ENCODE measurements at regions not wholly inside any gene's neighbourhood (a gene's known extent, or its start where the extent isn't known, plus 50 kb on each side); places are given as distances from the start of the nearest gene placed in this dataset.

DNA sequence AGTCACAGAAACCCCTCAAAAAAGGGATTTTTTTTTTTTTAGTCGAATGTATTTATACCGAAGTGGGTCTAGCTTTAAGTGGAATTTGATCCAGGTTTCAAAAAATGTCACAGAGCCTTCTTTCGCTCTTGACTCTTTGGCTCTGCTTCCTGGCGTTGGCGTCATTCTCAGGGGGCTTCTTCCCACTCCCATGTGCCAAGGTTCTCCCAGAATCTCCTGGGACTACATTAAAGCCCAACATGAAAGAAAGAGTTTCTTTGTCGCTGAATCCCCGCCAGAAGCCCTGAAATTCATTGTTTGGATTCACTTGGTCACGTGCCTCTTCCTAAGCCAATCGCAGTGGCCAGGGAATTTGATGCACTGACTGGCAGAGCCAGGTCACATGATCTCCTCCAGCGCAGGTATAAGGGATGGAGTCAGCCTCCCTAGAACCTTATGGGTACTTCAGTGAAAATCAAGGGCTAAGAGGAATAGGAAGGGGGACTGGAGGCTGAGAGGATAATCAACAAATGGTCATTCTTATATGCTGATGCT, 101.2 kb downstream of the RPS24 start:
- TF ChIP-seq EGR1 (IDR thresholded peaks at IDR 0.05): no peak
- TF ChIP-seq, protein P1, sequence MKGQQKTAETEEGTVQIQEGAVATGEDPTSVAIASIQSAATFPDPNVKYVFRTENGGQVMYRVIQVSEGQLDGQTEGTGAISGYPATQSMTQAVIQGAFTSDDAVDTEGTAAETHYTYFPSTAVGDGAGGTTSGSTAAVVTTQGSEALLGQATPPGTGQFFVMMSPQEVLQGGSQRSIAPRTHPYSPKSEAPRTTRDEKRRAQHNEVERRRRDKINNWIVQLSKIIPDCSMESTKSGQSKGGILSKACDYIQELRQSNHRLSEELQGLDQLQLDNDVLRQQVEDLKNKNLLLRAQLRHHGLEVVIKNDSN (IDR thresholded peaks at IDR 0.05): peak; percentile 89

GRCh38 chr10:78137147-78137546, 103.5 kb downstream of the RPS24 start:
- TF ChIP-seq YY1 (IDR thresholded peaks at IDR 0.05; ENCODE audit: low read depth) (no peak), CREB1 (IDR thresholded peaks at IDR 0.05; ENCODE audit: low read depth) (no peak), EP300 (IDR thresholded peaks at IDR 0.05; ENCODE audit: borderline replicate concordance) (no peak), REST (IDR thresholded peaks at IDR 0.05; ENCODE audit: low read depth) (no peak), TAF1 (IDR thresholded peaks at IDR 0.05; ENCODE audit: low read depth) (no peak), EGR1 (IDR thresholded peaks at IDR 0.05) (no peak), FOXM1 (IDR thresholded peaks at IDR 0.05; ENCODE audit: borderline replicate concordance, low read depth) (no peak), TEAD4 (IDR thresholded peaks at IDR 0.05) (no peak), CEBPB (IDR thresholded peaks at IDR 0.05) (no peak)
- TF ChIP-seq, protein P2, sequence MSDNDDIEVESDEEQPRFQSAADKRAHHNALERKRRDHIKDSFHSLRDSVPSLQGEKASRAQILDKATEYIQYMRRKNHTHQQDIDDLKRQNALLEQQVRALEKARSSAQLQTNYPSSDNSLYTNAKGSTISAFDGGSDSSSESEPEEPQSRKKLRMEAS (IDR thresholded peaks at IDR 0.05): no peak
- TF ChIP-seq, protein P1 (IDR thresholded peaks at IDR 0.05): no peak

GRCh38 chr10:78139341-78139740, 105.7 kb downstream of the RPS24 start:
- no peak for TF ChIP-seq TCF12 (IDR thresholded peaks at IDR 0.05; ENCODE audit: low read depth)
- no peak for TF ChIP-seq NFIC (IDR thresholded peaks at IDR 0.05)

DNA sequence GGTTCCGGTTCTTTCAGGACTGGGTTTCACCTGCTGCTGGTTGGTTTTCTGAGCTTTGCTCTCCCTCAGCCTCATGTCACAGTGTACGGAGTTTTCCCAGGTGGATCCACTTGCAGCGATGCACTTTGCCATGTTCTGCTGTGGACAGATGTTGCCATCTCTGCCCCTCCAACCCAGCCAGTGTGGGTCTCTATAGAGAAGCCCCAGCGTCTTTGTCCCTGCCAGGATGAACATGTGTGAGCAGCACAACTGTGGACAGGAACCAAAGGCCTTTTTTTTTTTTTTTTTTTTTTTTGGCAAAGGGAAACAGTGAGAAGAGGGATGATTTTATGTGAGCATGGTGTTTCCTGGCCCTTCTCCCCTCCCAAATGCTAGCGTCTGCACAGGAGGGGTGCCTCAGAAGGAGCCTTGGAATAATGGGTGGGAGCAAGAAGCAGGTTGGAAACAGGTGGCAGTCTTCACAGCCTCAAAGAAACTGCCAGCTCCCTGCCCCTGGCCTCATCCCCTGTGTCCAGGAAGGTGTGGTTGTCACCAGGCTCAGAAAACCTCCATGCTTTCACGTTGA, 106.5 kb downstream of the RPS24 start:
- TF ChIP-seq CREB1 (IDR thresholded peaks at IDR 0.05; ENCODE audit: low read depth) (no peak), REST (IDR thresholded peaks at IDR 0.05; ENCODE audit: low read depth) (no peak), FOXM1 (IDR thresholded peaks at IDR 0.05; ENCODE audit: borderline replicate concordance, low read depth) (no peak), EGR1 (IDR thresholded peaks at IDR 0.05) (no peak), ZBTB7A (IDR thresholded peaks at IDR 0.05; ENCODE audit: low read depth) (no peak), YY1 (IDR thresholded peaks at IDR 0.05; ENCODE audit: low read depth) (no peak)
- TF ChIP-seq, protein P2 (IDR thresholded peaks at IDR 0.05): no peak
- TF ChIP-seq, protein P1 (IDR thresholded peaks at IDR 0.05): no peak

DNA sequence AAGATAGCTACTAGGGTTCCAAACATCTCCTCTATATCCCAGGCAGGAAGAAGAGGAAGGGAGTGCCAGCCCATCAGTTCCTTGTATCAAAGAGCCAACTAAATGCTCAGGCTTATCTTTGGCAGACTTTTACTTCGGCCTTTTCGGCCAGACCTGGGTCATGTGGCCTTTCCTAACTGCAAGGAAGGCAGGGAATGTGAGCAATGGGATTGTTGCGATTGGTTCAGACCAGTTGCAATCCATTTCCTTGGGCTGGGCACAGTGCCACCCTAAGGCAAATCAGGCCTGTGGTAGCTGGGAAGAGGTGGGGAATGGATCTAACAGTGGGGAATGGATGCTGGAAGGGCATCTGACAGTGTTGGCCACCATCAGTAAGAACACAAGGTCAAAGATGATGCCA, 109.9 kb downstream of the RPS24 start:
- TF ChIP-seq YY1 (IDR thresholded peaks at IDR 0.05; ENCODE audit: low read depth) (no peak), REST (IDR thresholded peaks at IDR 0.05; ENCODE audit: low read depth) (no peak), EGR1 (IDR thresholded peaks at IDR 0.05) (no peak), NFIC (IDR thresholded peaks at IDR 0.05) (no peak), TAF1 (IDR thresholded peaks at IDR 0.05; ENCODE audit: low read depth) (no peak), RAD21 (IDR thresholded peaks at IDR 0.05; ENCODE audit: low read depth) (no peak), FOXM1 (IDR thresholded peaks at IDR 0.05; ENCODE audit: borderline replicate concordance, low read depth) (no peak)
- TF ChIP-seq, protein P2 (IDR thresholded peaks at IDR 0.05): no peak
- TF ChIP-seq, protein P1 (IDR thresholded peaks at IDR 0.05): no peak

Data from Ishikawa (cell line).